ENCODE measurements at regions not wholly inside any gene's neighbourhood (a gene's known extent, or its start where the extent isn't known, plus 50 kb on each side); places are given as distances from the start of the nearest gene placed in this dataset.
"Not testable (repeated sequence)": the region's sequence is repeated elsewhere in the genome, so short reads cannot be mapped to it uniquely, and the experiment has no call there.

GRCh38 chr6:170199716-170200115, 91.2 kb downstream of the DLL1 start:
- DNase-seq (ENCODE audit: low spot score): peak; percentile 59

GRCh38 chr6:170198298-170198697, 92.6 kb downstream of the DLL1 start:
- DNase-seq (ENCODE audit: low spot score): no peak

GRCh38 chr6:170193326-170193821, 97.5 kb downstream of the DLL1 start:
- peak; percentile 83 for DNase-seq (ENCODE audit: low spot score)

- DNase-seq (ENCODE audit: low spot score): no peak
These were observed 98.0 kb downstream of the DLL1 start for GRCh38 chr6:170192905-170193304.

GRCh38 chr6:170192101-170192500, 98.8 kb downstream of the DLL1 start:
- DNase-seq (ENCODE audit: low spot score): not testable (repeated sequence)

GRCh38 chr6:170190046-170190445, 100.8 kb downstream of the DLL1 start:
- DNase-seq (ENCODE audit: low spot score): peak; percentile 60

GRCh38 chr6:170189236-170189635, 101.6 kb downstream of the DLL1 start:
- DNase-seq (ENCODE audit: low spot score): peak; percentile 64

GRCh38 chr6:170188571-170189001, 102.3 kb downstream of the DLL1 start:
- DNase-seq (ENCODE audit: low spot score): peak; percentile 87

GRCh38 chr6:170187669-170188566, 103.0 kb downstream of the DLL1 start:
- peak; percentile 76 for DNase-seq (ENCODE audit: low spot score)

GRCh38 chr6:170186941-170187668, 103.8 kb downstream of the DLL1 start:
- DNase-seq (ENCODE audit: low spot score): peak; percentile 80

GRCh38 chr6:170186006-170186935, 104.6 kb downstream of the DLL1 start:
- peak; percentile 77 for DNase-seq (ENCODE audit: low spot score)

GRCh38 chr6:170185175-170185978, 105.5 kb downstream of the DLL1 start:
- peak; percentile 82 for DNase-seq (ENCODE audit: low spot score)

- peak; percentile 59 for DNase-seq (ENCODE audit: low spot score)
These were observed 106.6 kb downstream of the DLL1 start for GRCh38 chr6:170184316-170184715.

GRCh38 chr6:170183521-170183920, 107.4 kb downstream of the DLL1 start:
- no peak for DNase-seq (ENCODE audit: low spot score)

- DNase-seq (ENCODE audit: low spot score): no peak
These were observed 108.1 kb downstream of the DLL1 start for GRCh38 chr6:170182781-170183120.

GRCh38 chr6:170182093-170182780, 108.6 kb downstream of the DLL1 start:
- peak; percentile 62 for DNase-seq (ENCODE audit: low spot score)

GRCh38 chr6:170181338-170181690, 109.6 kb downstream of the DLL1 start:
- peak; percentile 47 for DNase-seq (ENCODE audit: low spot score)

GRCh38 chr6:170180671-170181337, 110.1 kb downstream of the DLL1 start:
- DNase-seq (ENCODE audit: low spot score): peak; percentile 67
